NCI-H82 (cell line): ENCODE measurements at regions not wholly inside any gene's neighbourhood (a gene's known extent, or its start where the extent isn't known, plus 50 kb on each side); places are given as distances from the start of the nearest gene placed in this dataset.

ENCODE experiments used
- DNase-seq: peaks from one replicate; lab custom pipeline; 2025; lab: John Stamatoyannopoulos, UW

DNA sequence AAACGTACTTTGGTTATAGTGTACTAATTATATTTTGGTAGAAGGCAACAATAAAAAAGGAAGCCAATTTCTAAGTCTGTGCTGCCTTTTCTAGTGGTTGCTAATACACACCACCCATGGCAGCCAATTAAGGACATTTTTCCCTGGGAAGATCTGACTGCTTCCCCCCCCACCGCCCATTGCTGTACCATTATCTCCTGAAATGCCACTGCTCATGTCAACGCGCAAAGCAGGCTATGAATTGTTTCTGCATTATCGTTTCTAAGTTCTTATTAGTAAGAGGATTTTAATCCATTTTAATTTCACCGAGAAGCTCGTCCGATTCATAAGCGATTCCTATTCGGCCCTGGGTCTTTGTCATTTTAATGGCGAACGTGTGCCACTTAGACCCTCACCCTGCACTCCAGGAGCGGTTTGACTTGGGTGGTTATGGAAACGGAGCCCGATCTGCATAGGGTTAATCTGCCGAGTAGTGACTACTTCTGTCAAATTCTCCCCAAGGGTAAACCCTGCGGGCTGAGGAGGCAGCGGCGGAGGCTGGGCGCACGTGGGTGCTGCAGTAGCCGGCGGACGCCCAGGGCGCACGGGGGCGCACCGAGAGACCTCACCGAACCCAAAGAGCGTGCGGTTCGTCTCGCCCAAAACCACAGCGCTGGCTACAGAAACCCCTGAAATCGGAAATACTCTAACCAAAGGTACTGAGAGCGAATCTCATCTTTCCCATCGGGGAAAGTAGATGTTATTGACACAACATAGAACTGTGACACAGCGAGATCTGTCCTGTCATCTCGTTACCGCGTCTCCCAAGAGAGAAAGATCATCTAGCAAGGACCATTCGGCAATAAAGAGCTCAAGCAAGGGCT, 55.8 kb upstream of the SHC3 start:
- peak; percentile 54 for DNase-seq

GRCh38 chr9:89236955-89237573, 58.4 kb upstream of the SHC3 start:
- no peak for DNase-seq

GRCh38 chr9:89238424-89238823, 59.8 kb upstream of the SHC3 start:
- no peak for DNase-seq

- DNase-seq = no peak
Measured at GRCh38 chr9:89243296-89244061, 64.9 kb upstream of the SHC3 start.

- no peak for DNase-seq
Measured at GRCh38 chr9:89246840-89247239, 64.2 kb upstream of the CKS2 start.

DNA sequence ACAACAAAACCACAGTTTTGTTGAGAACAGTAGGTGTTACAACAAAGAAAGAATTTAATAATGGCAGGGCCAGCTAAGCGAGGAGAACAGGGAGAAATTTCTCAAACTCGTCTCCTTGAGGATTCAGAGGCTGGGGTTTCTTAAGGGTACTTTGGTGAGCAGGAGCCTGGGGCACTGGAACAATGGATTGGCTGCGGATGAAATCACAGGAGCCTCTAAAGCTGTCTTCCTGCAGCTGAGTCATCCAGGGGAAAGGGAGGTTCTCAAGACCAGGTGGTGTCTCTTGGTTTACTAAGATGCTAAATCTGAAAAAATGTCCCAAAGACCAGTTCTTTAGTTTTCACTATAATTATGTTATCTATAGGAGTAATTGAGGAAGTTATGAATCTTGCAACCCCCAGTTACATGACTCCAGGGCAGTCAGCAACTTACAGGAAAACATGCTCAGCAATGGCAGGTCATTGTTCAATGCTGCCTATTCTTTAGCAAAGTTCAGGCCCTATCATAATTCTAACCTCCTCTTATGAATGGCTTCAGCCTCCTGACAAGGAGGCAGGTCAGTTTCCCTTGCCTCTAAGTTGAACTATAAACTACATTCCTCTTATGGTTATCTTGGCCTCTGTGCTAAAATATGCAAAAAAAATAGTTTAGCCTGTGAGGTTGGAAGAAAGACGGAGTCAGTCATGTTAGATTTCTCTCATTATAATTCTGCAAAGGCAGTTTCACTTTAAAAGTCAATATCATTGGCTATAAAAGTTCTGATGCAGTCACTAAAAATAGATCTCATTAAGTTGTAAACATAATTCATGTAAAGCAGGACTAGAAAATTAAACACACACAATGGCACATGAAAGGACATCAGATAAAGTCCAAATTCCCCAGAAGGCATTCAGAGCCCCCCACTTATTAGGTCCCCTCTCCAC, 63.3 kb upstream of the CKS2 start:
- DNase-seq = no peak

GRCh38 chr9:89249001-89249400, 62.0 kb upstream of the CKS2 start:
- no peak for DNase-seq

GRCh38 chr9:89252651-89253267, 58.2 kb upstream of the CKS2 start:
- DNase-seq = no peak

DNA sequence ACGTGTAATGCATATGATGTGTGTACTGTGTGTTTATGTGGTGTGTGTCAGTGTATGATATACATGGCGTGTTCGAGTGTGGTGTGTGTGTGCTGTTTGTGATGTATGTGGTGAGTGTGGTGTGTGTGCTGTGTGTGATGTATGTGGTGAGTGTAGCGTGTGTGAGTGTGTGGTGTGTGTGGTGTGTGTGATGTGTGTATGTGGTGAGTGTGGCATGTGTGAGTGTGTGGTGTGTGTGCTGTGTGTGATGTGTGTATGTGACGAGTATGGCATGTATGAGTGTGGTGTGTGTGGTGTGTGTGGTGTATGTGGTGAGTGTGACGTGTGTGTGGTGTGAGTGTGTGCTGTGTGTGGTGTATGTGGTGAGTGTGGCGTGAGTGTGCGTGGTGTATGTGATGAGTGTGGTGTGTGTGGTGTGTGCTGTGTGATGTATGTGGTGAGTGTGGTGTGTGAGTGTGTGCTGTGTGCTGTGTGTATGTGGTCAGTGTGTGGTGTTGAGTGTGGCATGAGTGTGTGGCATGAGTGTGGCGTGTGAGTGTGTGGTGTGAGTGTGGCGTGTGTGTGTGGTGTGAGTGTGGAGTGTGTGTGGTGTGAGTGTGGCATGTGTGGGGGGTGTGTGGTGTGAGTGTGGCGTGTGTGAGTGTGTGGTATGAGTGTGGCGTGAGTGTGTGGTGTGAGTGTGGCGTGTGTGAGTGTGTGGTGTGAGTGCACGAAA, 56.8 kb upstream of the CKS2 start:
- no peak for DNase-seq

GRCh38 chr9:89254773-89255125, 56.2 kb upstream of the CKS2 start:
- no peak for DNase-seq

- DNase-seq = no peak
Measured at GRCh38 chr9:89256225-89256624, 54.8 kb upstream of the CKS2 start.

GRCh38 chr9:89256642-89257041, 54.4 kb upstream of the CKS2 start:
- DNase-seq = no peak

DNA sequence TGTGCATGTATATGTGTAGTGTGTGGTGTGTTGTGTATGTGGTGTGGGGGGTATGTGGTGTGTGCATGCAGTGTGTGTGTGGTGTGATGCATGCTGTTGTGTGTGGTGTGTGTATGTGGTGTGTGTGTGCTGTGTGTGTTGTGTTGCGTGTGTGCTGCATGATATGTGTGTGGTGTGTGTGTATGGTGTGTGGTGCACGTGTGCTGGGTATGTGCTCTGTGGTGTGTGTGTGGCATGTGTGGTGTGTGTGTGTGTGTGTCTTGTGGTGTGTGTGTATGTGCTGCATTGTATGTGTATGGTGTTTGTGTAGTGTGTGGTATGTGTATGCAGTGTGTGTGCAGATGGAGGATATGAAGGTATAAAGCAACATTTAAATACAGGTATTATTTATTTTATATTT, 50.5 kb upstream of the CKS2 start:
- DNase-seq = no peak
